ENCODE measurements at regions not wholly inside any gene's neighbourhood (a gene's known extent, or its start where the extent isn't known, plus 50 kb on each side); places are given as distances from the start of the nearest gene placed in this dataset.
"Not testable (repeated sequence)": the region's sequence is repeated elsewhere in the genome, so short reads cannot be mapped to it uniquely, and the experiment has no call there.

DNA sequence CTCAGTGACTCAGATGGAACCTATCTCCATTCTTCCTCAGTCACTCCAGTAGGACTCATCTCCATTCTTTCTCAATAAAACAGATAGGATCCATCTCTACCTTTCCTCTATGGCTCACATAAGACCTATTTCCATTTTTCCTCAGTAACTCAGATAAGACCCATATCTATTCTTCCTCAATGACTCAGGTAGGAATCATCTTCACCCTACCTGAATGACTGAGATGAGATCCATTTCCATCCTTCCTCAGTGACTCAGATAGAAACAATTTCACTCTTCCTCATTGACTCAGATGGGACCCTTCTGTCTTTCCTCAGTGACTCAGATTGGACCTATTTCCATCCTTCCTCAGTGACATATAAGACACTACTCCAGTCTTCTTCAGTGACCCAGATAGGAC is 165.1 kb downstream of the FBXO4 start:
- DNase-seq: no peak

DNA sequence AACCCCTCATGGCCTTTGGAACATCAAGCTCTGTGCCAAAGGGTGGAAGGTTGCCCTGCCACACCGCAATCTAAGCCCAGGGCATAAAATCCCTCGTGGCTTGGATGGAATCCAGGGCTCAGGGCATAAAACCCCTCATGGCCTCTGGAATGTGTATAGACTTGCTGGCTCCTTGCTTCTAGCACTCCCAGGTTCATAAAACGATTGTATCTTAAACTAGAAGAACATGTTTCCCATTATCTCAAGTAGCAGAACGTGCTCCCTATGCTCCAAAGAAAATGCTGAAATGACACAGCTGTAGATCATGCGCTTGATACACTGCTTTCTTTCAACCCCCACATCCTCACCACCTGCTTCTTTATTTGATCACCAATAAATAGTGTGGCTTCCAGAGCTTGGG is 174.8 kb downstream of the FBXO4 start:
- DNase-seq: not testable (repeated sequence)

DNA sequence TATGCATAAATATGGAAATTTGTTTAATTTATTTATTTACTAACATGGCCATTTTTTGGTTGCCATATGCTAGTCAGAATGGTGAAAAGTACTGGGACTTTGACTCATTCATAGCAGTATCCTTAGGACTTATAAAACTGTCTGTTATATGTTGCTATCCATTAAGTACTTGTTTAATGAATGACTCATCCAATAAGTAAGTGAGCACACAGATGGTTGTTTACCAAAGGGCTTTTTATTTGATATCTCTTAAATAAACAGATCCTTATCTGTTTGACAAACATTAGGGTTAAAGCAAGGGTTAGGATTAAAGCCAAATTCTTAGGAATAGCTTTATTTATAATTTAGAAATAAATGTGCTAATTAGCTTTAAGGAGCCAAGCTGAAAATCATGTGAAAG is 183.4 kb downstream of the FBXO4 start:
- no peak for DNase-seq

DNA sequence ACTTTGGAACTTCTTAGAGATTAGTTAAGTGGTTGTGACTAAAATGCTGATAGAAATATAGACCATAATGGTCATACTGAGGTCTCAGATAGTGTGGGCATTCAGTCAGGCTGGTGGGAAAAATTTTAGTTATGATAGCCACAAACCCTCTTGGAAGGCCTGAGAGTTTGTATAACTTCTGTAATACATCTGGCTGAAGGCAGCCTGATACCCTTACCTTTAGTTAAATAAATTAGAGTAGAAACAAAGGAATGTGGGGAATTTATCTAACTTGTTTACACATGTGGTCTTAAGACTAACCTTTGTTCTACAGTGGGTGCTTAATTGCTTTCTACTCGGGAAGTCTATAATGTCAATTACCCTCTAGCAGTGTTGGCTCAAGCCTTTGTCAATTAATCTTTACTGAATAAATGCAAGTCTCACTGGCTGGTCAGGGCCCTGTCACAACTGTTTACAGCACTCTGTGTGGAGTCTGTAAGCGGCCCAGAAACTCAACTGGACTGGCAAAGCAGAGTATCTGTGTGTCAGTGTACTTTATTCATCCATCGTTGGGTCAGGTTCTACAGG is 184.0 kb downstream of the FBXO4 start:
- DNase-seq: no peak

DNA sequence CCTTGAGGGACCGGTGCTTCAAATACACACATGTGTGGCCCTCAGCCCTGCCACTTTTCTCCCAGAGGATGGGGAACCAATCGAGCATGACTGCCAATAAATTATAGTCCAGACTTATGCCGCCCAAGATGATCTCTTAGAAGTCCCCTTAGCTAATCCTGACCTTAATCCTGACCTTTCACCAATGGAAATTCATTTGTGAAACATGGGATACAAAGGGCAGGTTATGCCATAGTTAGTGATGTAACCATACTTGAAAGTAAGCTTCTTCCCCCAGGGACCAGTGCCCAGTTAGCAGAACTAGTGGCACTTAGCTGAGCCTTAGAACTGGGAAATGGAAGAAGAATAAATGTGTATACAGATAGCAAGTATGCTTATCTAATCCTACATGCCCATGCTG is 190.6 kb downstream of the FBXO4 start:
- DNase-seq: not testable (repeated sequence)

DNA sequence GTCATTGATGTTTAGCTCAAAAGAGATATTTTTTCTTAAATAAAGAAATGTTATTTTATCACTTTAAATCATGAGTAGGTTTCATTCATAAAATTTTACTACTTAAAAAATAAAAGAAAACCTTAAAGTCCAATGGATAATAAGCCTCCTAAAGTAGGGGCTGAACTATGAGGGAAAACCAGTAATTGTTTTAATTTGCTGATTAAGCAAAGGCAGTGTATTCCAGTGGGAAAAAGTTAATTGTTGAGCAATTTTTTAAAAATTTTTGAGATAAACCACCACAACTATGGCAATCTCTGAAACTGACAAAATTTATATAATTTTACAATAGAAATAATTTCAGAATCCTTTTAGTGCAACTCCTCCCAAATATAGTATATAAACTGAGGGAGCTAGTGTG is 195.0 kb downstream of the FBXO4 start:
- no peak for DNase-seq

DNA sequence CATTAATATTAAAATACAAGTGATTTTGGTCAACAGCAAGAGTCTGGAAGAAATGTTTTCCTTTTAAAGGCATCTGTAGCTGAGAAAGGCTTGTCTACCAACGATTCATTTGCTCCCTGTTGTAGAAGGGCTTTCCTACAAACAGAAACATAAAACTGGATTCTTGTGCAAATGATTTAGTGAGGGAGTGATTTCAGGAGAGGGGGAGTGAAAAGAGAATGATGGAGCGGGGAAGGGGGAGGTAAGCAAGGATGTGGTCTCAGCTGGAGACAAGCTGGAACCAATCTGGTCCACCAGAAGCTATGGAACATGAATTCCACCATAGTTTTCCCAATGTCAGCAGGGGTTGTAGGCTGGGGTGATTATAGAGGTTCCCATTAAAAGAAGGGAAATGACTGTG is 196.3 kb downstream of the FBXO4 start:
- DNase-seq: no peak

DNA sequence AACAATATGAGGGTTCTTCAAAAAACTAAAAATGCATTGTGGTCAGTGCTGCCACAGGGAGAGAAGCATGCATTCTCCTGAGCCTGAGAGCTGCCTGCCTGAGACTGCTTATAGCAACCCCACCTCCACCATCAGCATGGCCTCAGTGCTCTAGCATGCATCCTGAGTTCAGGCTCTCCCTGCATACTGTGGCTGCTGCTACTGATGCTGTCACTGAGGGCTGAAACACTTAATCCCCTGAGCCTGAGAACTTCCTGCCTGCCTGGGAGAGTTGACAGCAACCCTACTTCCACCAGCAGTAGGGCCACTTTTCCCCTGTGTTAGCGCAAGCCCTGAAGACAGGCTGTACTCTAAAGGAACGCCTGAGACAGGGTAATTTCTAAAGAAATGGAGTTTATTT is 206.0 kb downstream of the FBXO4 start:
- DNase-seq: no peak

DNA sequence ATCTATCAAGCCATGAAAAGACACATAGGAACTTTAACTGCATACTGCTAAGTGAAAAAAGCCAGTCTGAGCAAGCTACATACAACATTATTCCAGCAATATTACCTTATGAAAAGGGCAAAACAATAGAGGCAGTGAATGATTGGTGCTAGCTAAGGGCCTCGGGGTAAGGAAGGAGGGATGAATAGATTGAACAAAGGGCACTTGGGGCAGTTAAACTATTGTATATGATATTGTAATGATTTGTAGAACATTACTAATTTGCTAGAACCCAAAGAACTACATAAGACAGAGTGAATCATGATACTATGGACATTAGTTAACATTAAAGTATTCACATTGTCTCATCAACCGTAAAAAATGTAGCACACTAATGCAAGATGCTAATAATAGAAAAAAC is 218.3 kb downstream of the FBXO4 start:
- DNase-seq: no peak

DNA sequence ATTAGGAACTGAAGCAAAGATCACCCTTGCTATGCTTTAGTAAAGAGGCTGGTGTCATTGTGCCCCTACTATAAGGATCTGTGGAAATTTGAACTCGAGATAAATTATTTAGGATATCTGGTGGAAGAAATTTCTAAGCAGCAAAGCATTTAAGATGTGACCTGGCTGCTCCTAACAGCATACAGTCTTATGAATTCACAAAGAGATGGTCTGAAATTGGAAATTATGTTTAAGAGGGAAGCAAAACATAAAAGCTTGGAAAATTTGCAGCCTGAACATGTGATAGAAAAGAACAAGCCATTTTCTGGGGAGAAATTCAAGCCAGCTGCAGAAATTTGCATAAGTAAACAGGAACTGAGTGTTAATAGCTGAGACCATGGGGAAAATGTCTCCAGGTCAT is 223.7 kb downstream of the FBXO4 start:
- no peak for DNase-seq

DNA sequence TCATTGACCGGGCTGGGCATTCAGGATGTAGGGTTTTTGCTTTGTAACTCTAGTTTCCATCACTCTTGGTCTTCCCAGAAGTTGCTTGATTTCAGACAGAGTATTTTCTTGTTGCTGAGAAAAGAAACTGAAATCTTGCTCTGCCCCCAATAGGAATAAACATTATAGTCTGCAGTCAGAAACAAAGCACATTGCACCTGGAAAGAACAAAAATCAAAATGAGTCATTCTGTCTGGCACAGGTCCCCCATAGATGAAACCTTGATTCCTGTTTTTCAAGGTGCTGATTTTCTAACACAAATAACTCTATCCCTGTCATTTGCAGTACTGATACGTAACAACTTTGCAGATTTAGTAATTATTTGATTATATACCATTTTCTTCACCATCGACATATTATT is 232.1 kb downstream of the FBXO4 start:
- no peak for DNase-seq

DNA sequence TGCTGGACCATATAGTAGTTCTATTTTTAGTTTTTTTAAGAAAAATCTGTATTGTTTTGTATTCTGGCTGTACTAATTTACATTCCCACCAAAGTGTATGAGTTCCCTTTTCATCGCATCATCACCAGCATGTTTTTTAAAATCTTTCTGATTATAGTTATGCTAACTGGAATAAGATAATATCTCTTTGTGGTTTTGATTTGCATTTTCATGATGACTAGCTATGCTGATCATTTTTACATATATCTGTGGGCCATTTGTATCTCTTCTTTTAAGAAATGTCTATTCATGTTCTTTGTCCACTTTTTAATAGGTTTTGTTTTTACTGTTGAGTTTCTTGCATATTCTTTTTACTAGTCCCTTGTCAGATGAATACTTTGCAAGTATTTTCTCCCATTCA is 238.0 kb downstream of the FBXO4 start:
- no peak for DNase-seq

DNA sequence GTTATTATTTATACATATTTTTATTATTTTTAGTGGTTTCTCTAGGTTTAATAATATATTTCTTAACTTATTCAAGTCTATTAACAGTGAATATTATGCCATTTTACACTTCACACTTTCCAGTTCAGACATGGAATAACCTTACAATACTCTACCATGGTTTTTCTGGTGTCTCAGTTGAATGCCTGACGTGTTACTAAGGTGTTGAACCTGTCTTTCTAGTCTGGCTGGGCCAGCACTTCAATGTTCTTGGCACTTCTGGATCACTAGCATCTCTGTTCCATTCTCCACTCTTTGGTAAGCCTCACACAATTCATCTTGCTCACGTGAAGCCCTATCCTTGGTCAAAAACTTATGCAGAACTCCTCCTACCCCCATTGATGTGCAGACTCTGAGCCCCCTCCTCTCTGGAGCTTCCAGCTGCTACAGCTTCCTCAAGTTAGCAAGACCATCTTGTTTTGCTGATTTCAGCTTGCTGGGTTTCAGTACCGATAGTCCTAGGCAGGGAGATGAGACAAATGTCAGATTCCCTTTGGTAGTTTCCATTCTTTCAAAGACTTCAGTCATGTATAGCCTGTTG is 243.1 kb downstream of the FBXO4 start:
- no peak for DNase-seq

DNA sequence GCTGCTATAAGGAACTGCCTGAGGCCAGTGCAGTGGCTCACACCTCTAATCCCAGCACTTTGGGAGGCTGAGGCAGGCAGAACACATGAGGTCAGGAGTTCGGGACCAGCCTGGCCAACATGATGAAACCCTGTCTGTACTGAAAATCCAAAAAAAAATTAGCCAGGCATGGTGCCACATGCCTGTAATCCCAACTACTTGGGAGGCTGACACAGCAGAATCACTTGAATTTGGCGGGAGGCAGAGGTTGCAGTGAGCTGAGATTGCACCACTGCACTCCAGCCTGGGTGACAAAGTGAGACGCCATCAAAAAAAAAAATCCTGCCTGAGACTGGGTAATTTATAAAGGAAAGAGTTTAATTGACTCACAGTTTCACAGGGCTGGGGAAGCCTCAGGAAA is 247.1 kb upstream of the GHR start:
- not testable (repeated sequence) for DNase-seq

DNA sequence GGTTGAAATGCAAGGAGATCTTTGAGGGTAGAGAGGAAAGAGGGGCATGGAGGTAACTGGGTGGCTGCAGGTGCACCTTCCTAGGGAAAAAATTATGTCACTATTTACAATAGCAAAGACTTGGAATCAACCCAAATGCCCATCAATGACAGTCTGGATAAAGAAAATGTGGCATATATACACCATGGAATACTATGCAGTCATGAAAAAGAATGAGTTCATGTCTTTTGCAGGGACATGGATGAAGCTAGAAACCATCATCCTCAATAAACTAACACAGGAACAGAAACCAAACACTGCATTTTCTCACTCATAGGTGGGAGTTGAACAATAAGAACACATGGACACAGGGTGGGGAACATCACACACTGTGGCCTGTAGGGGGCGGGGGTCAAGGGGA is 243.4 kb upstream of the GHR start:
- DNase-seq: not testable (repeated sequence)

DNA sequence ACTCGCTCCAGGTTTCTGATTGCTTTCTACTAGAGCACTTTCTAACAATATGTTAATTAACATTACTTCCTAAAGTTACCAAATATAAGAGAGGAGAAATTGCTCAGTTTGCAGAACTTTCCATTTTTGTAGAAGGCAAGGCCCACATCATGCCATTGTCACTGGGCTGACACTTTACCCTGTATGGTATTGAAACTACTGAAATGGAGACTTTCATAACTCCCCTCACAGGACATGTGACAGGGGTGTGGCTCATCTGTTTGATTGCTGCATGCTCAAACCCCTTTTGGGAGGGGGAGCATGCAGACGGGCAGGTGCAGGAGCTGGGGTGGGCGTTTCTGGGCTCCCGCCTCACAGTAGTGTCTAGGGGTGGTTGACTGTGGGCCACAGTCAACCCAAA is 206.3 kb upstream of the GHR start:
- DNase-seq: no peak

DNA sequence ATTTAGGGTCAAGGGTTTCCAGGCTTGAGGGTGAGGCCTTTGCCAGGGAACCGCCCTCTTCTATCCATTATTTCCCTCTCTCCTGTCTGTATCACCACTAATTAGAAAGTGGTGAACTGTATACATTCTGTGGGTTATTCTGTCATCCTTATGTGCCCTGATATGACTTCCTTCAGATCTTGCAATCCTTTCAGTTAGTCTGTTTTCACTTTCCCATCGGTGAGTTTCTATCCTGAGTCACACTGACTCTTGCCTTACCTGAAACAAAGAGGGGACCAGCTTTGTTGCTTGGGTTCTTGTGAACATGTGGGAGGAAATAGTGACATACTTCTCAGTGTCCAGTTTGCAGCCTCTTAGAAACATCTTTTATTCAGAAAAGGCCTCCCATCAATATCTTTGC is 205.4 kb upstream of the GHR start:
- DNase-seq: no peak

DNA sequence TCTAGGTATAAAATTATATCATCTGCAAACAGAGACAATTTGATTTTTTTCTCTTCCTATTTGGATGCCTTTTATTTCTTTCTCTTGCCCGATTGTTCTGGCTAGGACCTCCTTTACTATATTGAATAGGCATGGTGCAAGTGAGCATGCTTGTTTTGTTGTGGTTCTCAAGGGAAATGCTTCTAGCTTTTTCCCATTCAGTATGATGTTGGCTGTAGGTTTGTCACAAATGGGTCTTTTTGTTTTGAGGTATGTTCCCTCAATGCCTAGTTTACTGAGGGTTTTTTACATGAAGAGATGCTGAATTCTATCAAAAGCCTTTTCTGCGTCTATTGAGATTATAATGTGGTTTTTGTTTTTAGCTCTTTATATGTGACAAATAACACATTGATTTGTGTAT is 198.2 kb upstream of the GHR start:
- no peak for DNase-seq

DNA sequence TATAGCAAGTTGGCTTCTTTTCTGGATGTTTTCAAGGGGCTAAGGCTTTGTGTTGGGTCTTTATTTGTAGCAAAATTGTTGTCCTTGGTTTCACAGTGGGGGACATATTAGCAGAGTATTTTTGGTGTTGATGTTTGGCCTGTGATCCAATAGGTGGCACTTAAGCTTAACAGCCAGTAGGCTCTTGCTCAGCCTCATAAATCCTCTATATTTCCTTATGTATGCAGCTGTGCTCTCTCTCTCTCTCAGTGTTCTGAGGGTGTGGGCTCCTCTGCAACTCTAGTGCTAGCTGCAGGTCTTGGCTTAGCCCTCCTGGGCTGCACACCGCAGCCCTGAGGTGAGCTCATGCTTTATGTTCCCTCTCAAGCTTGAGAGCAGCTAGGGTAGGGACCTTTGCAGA is 195.0 kb upstream of the GHR start:
- DNase-seq: no peak

DNA sequence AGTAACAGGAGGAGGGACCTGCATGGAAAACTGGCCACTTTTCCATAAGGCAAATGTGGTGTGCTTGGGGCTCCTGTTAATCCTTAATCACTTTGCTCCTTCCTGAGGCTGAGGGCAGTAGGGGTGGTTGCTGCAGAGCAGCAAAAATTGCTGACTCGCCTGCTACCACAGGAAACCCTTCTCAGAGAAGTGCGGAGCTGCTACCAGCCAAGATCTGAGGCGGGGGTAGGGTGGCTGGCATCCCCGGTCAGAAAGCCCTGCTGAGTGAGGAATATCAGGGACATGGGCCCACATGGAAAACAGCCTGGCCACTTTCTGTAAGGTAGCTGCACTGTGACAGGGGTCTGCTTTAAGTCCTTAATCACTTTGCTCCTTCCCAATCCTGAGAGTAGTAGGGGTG is 192.4 kb upstream of the GHR start:
- DNase-seq: no peak

DNA sequence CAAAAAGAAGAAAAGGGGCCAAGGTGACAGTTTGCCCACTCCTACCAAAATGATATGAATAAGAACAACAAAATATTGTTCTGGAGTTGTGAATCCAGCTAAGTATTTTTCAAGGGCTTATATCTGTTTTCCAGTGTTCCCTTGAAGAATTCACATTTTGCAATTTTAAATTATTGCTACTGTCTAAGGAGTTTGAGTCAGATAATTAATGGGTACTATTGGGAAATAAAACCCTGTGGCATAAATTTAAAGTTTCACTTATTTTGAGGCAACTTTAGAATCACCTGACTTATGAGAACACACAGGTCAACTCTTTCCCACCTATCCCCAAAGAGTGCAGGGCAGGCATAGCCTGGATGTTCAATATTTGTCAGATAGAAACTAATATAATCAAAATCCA is 188.0 kb upstream of the GHR start:
- DNase-seq: no peak

DNA sequence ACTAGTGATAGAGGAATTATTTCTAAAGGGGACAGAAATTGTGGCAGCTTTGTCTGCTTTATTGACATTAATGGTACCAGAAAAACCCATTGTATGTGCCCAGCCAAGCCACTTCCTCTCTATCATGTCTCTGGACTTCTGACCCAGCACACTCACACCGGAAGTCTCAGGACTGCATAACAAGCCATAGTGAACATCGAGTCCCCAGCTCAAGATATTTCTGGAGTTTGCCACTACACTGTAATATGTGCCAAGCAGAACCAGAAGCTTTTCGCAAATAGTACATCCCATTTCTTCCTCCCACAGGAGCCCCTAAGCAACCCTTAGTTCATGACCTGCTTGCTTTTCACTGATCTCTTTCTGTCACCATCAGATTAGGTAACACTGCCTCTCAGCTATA is 187.4 kb upstream of the GHR start:
- DNase-seq: no peak

DNA sequence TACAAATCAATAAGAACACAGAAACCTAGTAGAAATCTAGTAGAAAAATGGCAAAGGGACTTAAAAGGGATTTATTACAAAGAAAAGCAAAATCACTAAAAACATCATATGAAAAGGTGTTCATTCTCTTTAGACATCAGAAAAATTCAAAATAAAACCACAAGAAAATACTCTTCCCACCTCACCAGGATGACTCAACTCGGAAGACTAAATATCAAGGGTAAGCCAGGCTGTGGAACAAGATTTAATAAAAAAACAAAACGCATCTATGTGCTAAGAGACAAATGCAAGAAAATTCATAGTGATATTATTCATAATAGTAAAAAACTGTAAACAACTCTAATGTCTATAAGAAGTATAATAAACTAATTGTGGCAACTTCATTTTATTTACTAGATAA is 181.6 kb upstream of the GHR start:
- no peak for DNase-seq

DNA sequence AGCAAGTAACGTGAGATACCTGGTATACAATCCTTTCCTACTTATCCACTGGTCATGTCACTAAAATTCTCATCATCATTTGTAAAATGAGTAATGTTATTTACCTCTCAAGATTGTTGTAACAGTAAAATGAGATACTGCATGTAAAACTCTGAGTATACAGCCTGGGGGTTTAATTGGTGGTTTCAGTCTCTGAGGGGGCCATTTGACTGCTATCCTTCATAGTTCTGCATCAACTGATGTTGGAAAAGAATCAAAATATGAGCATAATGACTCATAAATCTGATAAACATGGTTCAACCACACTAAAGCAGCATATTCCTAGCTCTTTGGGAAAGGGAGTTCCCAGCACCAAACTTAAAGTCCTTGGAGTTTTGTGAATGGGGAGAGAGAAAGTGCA is 181.0 kb upstream of the GHR start:
- no peak for DNase-seq

DNA sequence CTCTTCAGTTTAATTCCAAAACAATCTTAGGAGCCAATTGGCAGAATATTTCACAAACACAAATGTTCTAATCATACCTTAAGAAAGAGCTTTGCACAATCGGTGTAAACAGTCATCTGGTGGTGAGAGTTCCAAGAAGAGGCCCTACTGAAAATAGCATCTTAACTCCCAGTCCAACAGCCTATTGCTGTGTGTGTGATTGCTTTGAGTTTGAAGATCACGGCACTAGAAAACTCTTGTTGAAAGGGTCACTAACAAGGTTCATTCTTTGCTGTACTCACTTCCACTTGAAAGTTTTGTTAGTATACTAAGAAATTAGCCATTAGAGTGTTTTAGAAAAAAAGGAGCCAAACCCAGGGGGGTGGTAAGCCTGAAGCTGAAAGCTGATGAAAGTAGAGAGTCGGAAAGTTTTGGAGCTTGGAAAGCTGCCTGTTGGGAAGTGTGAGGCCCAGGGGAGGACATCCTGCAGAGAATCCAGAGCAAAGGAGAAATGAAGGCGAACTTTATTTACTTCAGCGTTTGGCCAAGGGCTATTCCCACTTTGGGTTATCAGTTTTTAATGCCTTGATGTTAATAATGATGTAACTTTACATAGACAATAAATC is 180.3 kb upstream of the GHR start:
- DNase-seq: no peak

Data from NCI-H345 (cell line).